Activated naive CD4-positive, alpha-beta T cell treated with anti-CD3 and anti-CD28 coated beads, Interleukin-2, amount 50 U/mL, for 16 hours (primary cell): ENCODE measurements at regions not wholly inside any gene's neighbourhood (a gene's known extent, or its start where the extent isn't known, plus 50 kb on each side); places are given as distances from the start of the nearest gene placed in this dataset.
"Not testable (repeated sequence)": the region's sequence is repeated elsewhere in the genome, so short reads cannot be mapped to it uniquely, and the experiment has no call there.

Source experiments
- DNase-seq: peaks from one replicate; pipeline ENCODE4 v3.0.0-alpha.2; 2020

DNA sequence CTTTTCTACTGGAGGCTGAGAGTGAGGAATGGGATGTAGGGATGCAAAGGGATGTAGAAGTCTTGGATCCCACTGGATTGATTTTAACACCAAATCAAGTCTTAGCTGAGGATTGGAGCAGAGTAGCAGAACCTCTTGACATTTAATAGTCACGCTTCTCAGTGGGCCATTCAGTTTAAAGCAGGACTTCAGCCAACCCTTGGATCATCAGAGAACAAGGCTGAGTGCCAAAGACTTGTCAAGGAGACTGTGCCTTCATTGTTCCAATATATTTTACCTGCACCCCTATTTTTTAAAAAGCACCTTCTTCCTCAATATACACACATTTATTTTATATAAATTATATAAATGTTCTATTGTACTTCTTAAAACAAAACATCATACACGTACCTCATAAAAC, 242.4 kb upstream of the ST6GAL2 start:
- no peak for DNase-seq

DNA sequence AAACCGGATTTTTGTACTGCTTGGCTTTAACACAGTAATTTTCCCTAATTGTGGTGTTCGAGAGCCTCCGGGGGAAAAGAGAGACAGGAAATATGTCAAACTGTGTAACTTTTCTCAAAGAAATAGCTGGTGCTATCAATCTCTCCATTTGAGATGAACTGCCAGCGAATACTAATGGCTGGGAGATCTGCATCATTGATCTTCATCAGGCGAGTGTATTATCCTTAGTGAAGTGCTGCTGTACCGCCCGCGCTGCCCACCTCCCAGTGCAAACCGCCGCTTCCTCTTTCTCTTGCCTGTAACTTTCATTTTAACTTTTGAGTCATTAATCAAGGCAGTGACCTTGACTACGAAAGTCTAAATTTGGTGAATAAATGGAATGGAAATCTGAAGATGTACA, 246.1 kb upstream of the ST6GAL2 start:
- no peak for DNase-seq

DNA sequence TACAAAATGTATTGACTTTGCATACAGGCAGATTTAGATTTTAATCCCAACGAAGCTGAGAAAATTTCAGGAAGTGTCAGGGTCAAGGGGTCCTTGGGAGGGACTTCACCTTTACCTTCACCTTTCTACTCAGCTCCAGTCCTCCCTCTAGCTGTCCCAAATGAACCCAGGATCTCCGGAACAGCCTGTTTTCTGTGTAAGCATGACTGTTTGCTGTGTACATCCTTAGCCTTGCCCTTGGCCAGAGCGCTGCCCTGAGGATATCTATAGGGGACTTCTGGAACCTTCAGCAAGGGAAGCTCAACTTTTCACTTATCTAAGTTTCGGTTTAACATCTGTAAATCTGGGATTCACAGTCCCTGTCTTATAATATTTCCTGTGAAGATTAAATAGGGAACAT, 246.8 kb upstream of the ST6GAL2 start:
- DNase-seq = no peak

DNA sequence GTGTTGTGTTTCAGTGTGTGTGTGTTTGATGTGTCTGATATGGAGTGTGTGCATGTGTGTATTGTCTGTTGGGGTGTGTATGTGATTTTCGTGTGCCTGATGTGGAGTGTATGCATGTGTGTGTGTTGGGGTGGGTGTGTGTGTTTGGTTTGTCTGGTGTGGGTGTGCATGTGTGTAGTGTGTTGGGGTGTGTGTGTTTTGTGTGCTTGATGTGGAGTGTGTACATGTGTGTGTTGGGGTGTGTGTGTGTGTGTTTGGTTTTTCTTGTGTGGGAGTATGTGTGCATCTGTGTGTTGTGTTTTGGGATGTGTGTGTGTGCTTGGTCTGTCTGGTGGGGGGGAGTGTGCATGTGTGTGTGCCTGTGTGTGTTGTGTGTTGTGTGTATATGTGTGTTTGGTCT, 247.4 kb upstream of the ST6GAL2 start:
- DNase-seq = no peak

DNA sequence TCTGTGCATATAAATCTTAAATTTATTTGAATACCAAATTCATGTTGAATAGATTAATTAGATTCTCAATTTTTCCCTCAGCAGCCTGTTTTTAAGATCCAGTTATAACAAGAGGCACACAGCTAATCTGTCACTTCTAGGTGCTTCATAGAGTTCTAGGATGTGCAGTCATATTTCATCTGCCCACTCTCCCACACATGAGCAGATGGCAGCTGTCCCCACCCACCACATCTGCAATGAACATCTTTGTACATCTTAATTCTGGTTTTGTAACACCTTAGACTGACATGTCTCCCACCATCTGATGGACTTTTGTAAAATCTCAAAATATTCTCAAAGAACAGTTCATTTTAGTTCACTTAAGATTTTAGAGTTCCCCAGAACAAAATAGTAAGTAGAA, 250.8 kb upstream of the ST6GAL2 start:
- no peak for DNase-seq

DNA sequence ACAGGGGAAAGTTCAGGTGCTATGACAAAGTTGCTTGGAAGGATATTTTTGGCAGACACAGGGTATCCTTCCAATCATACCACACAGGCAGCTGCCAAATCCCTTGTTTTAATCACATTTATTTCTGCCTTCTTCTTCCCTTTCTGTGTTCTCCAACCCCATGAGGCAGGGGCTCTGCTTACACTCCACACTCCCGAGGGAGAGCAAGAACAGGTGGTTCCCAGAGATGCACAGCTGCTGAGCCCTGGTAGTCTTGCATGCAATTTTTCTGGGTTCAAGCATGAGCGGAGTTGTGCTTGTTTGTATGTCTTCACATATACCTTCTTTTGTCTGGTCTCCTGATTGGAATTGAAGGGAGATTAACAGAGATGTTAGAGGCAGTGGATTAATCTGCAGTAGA, 251.7 kb upstream of the ST6GAL2 start:
- DNase-seq = no peak

DNA sequence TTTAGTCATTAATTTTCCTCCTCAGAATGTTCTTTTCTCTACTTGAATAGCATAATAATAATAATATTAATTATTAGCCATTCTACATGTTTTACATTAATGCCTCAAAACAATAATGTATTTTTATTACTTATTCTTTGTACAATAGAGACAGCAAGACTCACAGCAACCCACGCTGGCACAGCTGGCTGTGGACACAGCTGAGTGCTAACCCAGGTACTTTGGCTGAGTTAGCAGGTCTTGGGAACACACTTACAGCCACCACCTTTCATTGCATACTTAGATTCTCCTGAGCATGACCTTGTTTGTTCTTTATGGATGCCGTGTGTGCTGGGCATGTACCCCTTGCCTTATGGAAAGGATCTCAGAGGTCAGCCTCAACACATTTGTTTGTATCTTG, 260.2 kb upstream of the ST6GAL2 start:
- DNase-seq = no peak

DNA sequence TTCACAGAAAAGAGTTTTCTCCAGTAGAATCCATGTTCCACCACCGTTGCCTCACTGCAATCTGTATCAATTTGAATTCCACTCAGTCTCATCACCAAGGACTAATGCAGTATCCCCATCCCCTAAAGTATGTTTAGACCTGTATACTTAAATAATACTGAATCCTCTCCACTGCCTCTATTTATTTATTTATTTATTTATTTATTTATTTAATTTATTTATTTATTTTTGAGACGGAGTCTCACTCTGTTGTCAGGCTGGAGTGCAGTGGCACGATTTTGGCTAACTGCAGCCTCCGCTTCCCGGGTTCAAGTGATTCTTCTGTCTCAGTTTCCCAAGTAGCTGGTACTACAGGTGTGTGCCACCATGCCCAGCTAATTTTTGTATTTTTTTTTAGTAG, 260.7 kb upstream of the ST6GAL2 start:
- not testable (repeated sequence) for DNase-seq

DNA sequence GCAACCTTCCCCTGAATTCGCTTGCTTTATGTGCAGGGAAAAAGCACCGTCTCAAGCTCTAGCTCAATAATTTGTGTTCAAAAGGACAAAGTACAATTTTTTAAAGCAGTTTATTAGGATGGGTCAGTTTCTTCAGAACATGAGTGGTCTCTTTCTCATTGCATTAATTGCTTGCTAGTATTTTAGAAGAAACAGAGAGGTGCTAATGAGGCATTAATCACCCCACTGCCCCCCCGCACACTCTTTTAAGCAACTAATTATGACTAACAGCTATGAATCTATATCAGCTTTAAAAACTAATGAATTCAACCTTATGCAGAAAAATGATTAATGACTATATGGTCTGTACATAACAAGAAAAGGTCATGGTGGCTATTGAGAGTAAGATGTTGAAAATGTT, 262.1 kb upstream of the ST6GAL2 start:
- DNase-seq = no peak

DNA sequence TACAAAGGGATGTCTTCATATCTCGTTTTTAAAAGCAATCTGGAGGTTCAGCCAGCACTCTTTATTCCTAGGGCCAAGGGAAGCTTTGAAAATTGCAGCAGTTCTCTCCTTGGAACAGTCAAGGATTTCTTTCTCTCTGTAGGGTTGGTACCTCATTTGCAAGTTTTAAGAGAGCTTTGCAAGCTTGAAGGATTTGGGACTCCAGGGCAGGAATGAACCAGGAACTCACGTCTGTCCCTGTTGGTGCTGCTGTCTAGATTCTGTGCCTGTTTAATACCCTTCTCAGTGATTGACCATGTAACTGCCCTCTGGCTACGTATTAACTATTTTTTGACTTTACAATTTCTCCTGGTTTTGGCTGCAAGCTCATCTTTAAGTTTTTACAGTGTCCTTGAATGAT, 262.5 kb upstream of the ST6GAL2 start:
- no peak for DNase-seq

DNA sequence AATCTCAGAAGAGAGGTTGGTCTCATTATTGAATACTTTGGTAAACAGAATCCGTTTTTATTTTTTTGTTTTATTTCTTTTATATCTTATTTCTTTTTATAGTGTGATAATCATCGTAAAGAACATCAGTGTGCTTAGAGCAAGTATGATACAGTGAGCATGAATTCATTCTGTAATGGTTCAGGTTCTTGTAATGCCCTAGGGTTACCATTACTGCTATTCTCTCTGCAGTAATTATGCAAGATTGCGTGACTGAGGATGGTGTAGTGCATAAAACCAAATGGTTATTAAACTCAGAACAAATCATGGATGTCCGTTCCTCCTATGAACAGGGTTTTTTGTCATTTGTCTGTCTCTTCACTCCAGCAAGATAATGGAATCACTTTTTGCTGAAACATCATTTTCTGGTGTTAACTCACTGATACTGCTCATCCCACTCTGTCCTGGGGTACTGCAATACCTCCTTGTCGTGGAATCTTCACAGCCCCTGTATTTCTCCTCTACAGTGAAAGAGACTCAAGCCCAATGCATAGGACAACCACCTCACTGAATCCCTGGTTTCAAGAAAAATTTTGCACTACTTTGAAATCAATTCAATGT, 274.8 kb upstream of the ST6GAL2 start:
- DNase-seq = no peak

DNA sequence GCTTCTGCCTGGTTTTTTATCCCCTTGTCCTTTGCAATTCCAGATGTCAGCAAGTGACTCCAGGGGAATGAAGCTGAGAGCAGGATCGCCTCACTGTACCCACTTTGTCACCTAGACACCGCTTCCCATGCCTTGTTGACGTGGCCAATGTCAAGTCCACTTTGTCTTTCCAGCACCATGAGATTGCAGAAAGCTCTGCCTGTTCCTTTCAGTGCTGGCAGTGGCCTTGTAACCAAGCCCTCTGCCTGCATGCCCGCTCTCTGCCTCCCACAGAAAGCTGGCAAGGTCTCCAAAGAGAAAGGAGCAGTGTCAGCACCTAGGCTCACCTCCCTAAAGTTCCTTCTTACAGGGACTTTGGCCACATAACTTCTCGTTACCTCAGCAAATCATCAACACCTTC, 282.2 kb upstream of the ST6GAL2 start:
- no peak for DNase-seq

DNA sequence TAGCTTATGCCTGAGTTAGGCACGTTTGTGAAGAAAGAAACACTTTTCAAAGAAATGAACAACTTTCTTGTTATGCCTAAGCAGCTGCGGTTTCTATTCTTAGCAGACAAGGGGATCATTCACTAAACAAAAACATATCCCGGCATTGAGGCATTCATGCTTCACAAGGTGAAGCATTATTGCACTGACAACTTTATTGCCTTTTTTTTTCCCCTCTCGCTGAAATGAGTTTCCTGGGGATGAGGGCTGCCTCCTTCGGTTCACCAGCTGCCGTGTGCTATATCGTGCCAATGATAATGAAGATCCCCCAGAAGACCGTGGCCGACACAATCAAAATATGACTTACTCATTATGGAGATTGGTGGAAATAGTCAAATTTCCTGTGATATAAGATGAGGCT, 288.2 kb upstream of the ST6GAL2 start:
- DNase-seq = no peak

DNA sequence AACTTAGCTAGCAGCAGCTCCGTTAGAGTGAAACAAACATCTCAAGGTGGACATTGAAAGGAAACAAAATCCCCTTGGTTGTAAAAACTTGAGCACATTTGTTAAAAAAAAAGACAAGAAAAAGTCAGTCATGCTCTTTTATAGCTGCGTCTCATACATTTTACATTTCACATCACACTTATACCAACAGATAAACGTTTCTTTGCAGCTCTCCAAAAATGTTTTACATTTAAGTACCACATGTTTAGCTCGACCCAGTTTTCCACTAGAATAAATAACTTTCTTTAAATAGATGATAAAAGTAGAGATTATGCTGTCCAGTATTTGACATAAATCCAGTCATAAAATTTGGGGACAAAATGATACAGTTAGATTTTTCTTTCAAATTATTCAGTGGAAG, 297.0 kb upstream of the ST6GAL2 start:
- no peak for DNase-seq

DNA sequence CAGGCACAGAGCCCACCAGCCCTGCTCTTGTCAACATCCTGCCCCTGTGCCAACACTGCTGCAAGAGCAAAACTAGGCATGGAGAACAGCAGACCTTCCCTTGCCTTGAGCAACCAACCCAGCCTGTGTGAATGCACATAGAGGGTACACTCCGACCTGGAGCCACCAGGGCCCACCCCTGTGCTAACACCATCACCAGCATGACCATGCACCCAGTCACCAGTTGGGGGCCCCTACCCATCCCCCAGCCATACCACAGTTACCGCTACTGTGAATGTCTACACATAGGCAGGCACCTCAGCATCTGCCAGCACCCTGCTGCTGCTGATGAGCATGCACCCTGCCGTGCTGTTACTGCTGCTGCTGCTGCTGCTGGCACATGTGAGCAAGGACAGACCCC, 301.9 kb upstream of the ST6GAL2 start:
- DNase-seq = no peak

DNA sequence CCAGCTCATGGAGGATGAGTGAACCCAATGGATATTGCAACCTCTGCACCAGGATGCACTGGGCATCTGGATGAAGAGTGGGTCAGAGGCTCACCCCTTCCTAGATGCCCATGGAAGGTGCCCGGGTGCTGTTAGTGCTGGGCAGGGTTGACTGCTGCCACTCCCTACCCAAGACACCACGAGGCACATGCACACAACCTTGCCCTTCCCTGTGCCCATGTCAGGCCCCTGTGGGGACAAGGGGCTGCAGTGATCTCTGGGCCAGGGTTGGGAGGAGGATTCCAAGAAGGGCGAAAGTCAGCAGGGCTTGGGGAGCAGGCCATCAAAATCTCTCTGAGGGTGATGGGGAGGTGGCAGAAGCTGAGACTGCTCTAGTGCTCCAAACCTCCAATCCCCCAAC, 309.7 kb upstream of the ST6GAL2 start:
- no peak for DNase-seq

DNA sequence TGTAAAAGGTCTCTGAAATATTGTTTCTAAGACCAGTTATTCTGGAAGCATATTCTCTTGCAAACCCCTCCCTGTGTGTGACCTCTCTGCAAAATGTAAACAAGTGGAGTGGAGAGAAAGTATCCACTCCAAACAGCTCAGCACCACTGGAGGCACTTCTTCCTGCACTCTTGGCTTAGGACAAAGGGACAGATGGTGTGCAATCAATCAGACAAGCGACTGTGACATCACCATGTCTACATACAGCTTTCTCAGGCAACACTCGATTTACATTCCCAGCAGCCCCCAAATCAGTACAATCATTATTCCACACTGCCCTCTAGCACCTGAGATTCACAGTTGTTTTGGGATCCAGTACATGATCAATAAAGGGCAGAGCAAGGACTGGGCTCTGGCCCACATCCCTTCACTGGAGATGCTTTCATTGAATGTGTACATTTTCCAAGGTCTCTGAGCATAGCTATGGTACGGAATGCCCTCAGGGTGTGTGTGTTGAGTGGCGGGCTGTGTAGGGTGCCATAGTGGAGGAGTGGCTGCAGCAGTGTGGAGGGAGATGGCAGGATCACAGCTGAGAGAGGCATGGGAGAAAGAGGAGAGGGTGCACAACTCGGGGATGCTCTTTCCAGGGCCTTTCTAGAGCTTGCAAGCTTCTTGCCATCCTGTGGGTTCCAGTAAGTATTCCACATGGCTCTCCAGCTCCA, 311.8 kb upstream of the ST6GAL2 start:
- no peak for DNase-seq

DNA sequence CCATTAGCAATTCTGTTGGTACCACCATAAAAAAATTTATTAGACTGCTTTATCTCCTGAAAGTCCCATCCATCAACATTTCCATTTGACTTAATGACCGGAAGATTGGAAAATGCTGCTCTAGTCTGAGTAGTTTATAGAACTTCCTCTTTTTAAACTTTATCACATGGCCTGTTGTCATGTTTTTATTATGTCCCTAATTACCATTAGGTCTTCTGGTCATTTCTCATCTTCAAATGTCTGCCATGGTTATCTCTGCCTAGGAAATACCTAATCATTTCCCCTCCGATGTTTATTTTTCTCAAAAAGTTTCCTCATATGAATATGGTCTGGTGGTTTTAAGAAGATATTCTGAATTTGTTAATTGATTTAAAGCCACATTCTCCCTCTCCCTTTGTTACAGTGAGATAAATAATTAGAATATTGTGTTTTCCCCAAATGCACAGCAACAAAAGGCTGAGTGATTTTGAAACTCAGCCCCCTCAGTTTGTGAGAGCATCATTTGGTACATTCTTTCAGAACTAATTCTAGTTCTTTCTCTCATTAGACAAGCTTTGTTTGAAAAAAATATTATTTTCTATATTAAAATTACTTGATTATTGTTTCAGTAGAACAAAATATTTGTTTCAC, 317.1 kb upstream of the ST6GAL2 start:
- DNase-seq = no peak

DNA sequence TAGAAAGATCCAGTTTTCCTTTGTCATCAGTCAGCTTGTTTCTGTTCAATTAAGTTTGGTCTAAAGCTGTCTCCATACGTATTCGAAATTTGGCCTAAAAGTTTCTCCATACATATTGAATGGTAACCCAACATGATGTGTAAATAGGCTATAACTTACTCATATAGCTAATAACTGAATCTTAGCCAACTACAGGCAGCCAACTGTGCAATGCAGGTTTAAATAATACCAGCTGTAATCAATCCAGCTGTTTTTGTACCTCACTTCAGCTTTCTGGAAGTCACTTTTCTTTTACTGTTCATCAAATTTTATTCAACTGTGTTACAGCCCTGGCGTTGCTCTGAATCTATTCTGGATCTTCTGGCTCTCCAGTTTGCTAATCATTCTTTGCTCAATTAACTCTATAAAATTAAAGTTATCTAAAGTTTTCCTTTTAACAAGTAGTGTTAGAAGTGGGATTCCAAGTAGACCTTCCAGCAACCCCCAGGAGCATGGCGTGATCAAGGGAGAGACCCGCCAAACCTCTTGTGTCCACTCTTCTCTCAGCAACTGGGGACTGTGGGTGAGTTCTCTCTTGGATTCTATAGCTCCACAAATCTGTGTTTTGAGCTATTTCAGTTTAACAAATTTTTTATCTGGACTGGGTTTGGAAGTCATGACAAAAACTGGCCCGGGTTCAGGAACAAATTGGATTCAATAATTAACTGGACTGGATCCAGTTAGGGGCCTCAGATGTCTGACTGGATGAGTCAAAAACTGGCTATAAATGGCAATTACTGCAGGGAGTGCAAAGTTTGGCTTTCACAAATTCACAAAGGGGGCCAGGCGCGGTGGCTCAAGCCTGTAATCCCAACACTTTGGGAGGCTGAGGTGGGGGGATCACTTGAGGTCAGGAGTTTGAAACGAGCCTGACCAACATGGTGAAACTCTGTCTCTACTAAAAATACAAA, 329.7 kb upstream of the ST6GAL2 start:
- no peak for DNase-seq

DNA sequence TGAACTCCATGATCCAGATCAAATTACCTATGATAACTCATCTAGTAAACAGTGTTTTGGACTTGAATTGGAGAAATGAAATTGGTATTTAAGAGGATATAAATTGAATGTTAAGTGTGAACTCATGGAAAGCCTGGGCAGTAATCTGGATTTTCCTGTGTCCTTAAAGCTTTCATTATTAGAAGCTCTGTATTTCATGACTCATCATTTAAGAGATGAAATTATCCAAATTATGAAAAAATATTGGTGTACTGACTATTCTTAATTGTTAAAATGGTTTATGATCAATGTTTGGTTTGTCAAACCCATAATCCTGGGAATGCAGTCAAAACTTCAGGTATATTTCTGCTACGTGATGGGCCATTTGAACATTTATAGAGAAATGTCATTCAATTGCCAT, 332.2 kb upstream of the ST6GAL2 start:
- DNase-seq = no peak

DNA sequence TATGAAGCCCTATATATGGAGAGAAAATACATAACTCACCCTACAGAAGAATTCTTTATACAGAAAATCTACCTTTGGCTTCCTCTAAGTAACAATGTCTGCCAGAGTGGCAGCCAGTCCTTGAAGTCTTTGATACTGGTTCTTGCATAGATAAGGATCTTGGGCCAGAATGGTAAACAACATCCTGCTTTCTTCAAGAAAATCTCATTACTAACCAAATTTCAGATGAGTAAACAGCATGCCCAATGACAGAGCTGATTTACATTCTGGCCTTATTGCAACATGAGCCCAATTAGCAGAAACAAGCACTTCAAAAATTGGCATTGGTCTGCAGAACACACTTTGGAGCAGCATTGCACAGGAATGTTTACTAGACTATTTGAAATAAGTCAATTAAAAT, 336.5 kb upstream of the ST6GAL2 start:
- no peak for DNase-seq

DNA sequence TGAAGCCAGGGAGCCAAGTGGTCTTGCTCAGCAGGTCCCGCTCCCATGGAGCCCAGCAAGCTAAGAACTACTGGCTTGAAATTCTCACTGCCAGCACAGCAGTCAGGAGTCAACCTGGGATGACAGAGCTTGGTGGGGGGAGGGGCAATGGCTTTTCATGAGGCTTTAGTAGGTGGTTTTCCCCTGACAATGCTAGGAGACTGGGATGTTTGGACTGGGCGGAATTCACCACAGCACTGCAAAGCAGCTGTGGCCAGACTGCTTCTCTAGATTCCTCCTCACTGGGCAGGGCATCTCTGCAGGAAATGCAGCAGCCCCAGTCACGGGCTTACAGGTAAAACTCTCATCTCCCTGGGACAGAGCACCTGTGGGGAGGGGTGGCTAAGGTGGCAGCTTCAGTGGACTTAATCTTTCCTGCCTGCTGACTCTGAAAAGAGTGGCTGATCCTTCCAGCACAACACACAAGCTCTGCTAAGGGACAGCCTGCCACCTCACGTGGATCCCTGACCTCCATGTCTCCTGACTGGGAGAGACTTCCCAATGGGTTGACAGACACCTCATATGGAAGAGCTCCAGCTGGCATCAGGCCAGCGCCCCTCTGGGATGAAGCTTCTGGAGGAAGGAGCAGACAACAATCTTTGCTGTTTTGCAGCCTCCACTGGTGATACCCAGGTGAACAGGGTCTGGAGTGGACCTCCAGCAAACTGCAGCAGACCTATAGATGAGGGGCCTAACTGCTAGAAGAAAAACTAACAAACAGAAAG, 349.7 kb upstream of the ST6GAL2 start:
- DNase-seq = no peak

DNA sequence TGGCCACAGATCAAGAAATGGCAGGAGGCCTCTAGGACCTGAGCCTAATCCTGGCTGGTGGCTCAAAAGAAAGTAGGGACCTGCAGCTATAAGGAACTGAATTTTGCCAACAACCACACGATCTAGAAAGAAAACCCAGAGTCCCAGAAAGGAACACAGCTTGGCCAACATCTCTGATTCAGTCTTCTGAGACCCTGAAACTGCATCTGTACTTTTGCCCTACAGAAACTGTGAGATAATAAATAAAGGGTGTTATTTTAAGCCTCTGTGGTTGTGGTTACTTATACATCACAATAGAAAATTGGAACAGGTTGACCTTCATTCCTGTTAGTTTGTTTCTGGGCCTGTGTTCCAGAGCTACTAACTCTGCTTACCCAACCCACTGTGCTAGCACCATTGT, 356.8 kb upstream of the ST6GAL2 start:
- no peak for DNase-seq
